ENCODE measurements at regions not wholly inside any gene's neighbourhood (a gene's known extent, or its start where the extent isn't known, plus 50 kb on each side); places are given as distances from the start of the nearest gene placed in this dataset.

DNA sequence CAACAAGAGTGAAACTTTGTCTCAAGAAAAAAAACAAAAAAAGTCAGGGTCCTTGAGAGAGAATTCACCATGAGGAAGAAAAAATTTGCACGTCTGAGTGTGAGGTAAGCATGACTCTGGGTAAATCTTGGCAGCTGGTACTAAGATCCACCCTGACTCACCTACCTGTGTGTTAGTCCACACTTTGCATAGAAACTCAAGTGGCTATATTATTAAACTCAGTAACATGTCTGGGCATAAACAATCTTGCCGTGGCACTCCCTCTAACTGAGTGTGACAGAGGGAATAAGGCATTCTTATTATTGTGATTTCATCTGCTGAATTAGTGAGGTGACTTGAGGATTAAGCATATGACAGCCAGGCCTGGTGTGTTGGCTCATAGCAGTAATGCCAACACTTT is 259.4 kb upstream of the VLDLR start:
- FAIRE-seq, result peak; percentile 97

DNA sequence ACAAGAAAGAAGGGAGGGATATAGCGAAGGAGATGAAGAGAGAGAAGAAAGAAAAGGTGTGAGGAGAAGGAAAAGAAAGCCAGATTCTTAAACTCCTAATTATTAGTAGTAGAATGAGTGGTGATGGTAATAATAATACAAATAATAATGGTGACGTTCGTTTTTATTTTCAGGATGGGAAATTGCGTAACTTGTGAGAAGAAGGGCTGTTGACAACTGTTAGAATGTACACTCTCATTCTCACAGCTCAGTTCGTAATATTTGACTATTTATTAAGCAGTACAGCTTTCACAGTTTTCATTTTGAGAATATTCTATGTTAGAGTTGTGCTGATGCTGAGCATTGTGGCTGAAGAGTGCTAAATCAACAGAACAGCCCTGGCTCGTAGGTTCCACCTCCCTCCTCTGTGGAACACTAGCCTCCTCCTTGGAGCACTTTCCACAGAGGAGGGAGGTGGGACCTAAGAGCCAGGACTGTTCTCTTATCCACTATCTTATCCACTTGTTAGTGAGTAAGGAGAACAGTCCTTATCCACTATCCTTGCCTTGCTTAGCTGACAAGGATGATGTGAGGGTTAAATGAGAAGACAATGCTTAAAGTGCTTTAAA is 258.3 kb upstream of the VLDLR start:
- Histone ChIP-seq H3K36me3 (ENCODE audit: control insufficient read depth, insufficient read depth, low read length) (no peaks in the 10 kb centered on the region), H3K27me3 (ENCODE audit: control insufficient read depth, insufficient read depth, low read length) (no peaks in the 10 kb centered on the region), H3K4me3 (ENCODE audit: low read depth, low read length) (no peak overlapping the region)
- FAIRE-seq (no peak), DNase-seq (ENCODE audit: low read depth) (no peak)
- no peak for TF ChIP-seq CTCF (IDR thresholded peaks at IDR 0.05; ENCODE audit: insufficient read depth, low read length, severe bottlenecking)

More for the DNA sequence above, 259.4 kb upstream of the VLDLR start:
- Histone ChIP-seq H3K27me3 (ENCODE audit: control insufficient read depth, insufficient read depth, low read length) (no peaks in the 10 kb centered on the region), H3K4me3 (ENCODE audit: low read depth, low read length) (no peak overlapping the region), H3K36me3 (ENCODE audit: control insufficient read depth, insufficient read depth, low read length) (no peaks in the 10 kb centered on the region)
- peak; percentile 100 for DNase-seq (ENCODE audit: low read depth)
- TF ChIP-seq CTCF (IDR thresholded peaks at IDR 0.05; ENCODE audit: insufficient read depth, low read length, severe bottlenecking), result no peak

GRCh38 chr9:2363781-2364180 is 257.8 kb upstream of the VLDLR start:
- Histone ChIP-seq H3K36me3 (ENCODE audit: control insufficient read depth, insufficient read depth, low read length) (no peaks in the 10 kb centered on the region), H3K4me3 (ENCODE audit: low read depth, low read length) (no peak overlapping the region), H3K27me3 (ENCODE audit: control insufficient read depth, insufficient read depth, low read length) (no peaks in the 10 kb centered on the region)
- TF ChIP-seq CTCF (IDR thresholded peaks at IDR 0.05; ENCODE audit: insufficient read depth, low read length, severe bottlenecking), result no peak
- no peak for DNase-seq (ENCODE audit: low read depth)
- FAIRE-seq, result no peak

DNA sequence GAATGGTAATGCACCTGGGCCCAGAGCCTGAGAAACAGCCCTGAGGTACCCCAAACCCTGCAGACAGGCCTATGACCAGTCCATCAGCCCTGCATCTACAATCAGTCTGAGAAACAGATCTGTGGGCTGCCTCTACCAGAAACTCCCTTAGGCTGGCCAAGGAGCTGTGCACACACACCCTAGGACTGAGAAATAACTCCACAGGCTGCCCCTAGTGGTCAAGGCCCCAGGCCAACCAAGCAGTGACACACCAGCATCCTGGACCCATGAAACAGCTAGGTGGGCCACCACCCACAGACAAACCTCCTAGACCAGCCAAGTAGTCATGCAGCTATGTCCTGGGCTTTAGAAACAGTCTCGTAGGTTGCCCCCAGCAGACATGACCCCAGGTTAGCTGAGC is 253.6 kb upstream of the VLDLR start:
- H3K36me3 ChIP-seq (ENCODE audit: control insufficient read depth, insufficient read depth, low read length), result no peaks in the 10 kb centered on the region
- no peak for TF ChIP-seq CTCF (IDR thresholded peaks at IDR 0.05; ENCODE audit: insufficient read depth, low read length, severe bottlenecking)
- no peaks in the 10 kb centered on the region for H3K27me3 ChIP-seq (ENCODE audit: control insufficient read depth, insufficient read depth, low read length)
- DNase-seq (ENCODE audit: low read depth) (no peak), FAIRE-seq (peak; percentile 36)
- H3K4me3 ChIP-seq (ENCODE audit: low read depth, low read length), result no peak overlapping the region

DNA sequence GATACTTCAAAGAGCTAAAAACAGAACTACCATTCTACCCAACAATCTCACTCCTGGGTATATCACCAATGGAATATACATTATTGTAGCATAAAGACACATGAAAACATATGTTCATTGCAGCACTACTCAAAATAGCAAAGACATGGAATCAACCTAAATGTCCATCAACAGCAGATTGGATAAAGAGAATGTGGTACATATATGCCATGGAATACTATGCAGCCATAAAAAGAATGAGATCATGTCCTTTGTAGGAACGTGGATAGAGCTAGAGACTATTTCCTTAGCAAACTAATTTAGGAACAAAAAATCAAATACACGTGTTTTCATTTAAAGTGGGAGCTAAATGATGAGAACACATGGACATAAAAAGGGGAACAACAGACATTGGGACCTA is 247.9 kb upstream of the VLDLR start:
- Histone ChIP-seq H3K4me3 (ENCODE audit: low read depth, low read length) (no peak overlapping the region), H3K27me3 (ENCODE audit: control insufficient read depth, insufficient read depth, low read length) (no peaks in the 10 kb centered on the region), H3K36me3 (ENCODE audit: control insufficient read depth, insufficient read depth, low read length) (no peaks in the 10 kb centered on the region)
- FAIRE-seq, result no peak
- TF ChIP-seq CTCF (IDR thresholded peaks at IDR 0.05; ENCODE audit: insufficient read depth, low read length, severe bottlenecking), result no peak
- no peak for DNase-seq (ENCODE audit: low read depth)

GRCh38 chr9:2375114-2375513 is 246.5 kb upstream of the VLDLR start:
- FAIRE-seq (no peak), DNase-seq (ENCODE audit: low read depth) (no peak)
- Histone ChIP-seq H3K36me3 (ENCODE audit: control insufficient read depth, insufficient read depth, low read length) (no peaks in the 10 kb centered on the region), H3K4me3 (ENCODE audit: low read depth, low read length) (no peak overlapping the region), H3K27me3 (ENCODE audit: control insufficient read depth, insufficient read depth, low read length) (no peaks in the 10 kb centered on the region)
- TF ChIP-seq CTCF (IDR thresholded peaks at IDR 0.05; ENCODE audit: insufficient read depth, low read length, severe bottlenecking), result no peak
